HCT116 (cell line): ENCODE measurements at regions not wholly inside any gene's neighbourhood (a gene's known extent, or its start where the extent isn't known, plus 50 kb on each side); places are given as distances from the start of the nearest gene placed in this dataset.

ENCODE experiments used
- ATAC-seq: fragments of 200-7000 bp; cut with Tn5 transposase; 2 replicates; pipeline ENCODE4 v1.9.1; 2020; ENCODE audit warnings: mild to moderate bottlenecking, moderate library complexity
- BruUV-seq: library from RNA; stranded (reverse); fragments of 400-500 nt; replicated peaks from 2 replicates; lab custom pipeline; 2021; lab: Mats Ljungman, UMichigan
- CTCF ChIA-PET: fragments of 300-600 bp; sonication (Branson Sonifier 250); formaldehyde crosslinking; loops from one replicate; lab custom pipeline; 2021; ENCODE audit warnings: antibody characterized with exemption; lab: Charles Lee
- POLR2A ChIA-PET: fragments of 300-600, 350-600 bp; sonication (Branson Sonifier 250); formaldehyde crosslinking; loops from one replicate; lab custom pipeline; 2021; ENCODE audit warnings: antibody characterized with exemption; lab: Charles Lee
- RAD21 ChIA-PET, 2 experiments: fragments of 300-600 bp; sonication (Branson Sonifier 250); formaldehyde crosslinking; loops; one replicate each; lab custom pipeline; 2023; ENCODE audit warnings: low total read pairs in 2 of 2; ENCODE audit not compliant: uncharacterized antibody in 2 of 2, unreplicated experiment in 2 of 2, low non-redundant PET in 1 of 2; lab: Charles Lee
- DNase-seq: peaks from one replicate; pipeline ENCODE4 v3.0.0-alpha.2; 2010; ENCODE audit warnings: low read depth, low spot score
- H2AFZ ChIP-seq: fragments of 200-600 bp; shearing (Covaris generic), sonication (generic); 2 replicates; pipeline ENCODE4 v1.6.1; 2017; ENCODE audit warnings: low read depth, mixed run types, mixed read lengths, antibody characterized with exemption, low read length; ENCODE audit not compliant: poor library complexity, severe bottlenecking
- H3K27ac ChIP-seq: 2 replicates; pipeline ENCODE4 v1.5.1; 2012; ENCODE audit warnings: low read depth, low read length
- H3K27me3 ChIP-seq: fragments of 200-600 bp; sonication (generic); 2 replicates; pipeline ENCODE4 v1.6.1; 2016; ENCODE audit warnings: mixed run types, low read length, mixed read lengths; ENCODE audit not compliant: insufficient read depth
- H3K36me3 ChIP-seq, 2 experiments: fragments of 200-500 bp in 1 of 2; fragments of 200-600 bp in 1 of 2; sonication (Bioruptor generic) in 1 of 2; sonication (generic) in 1 of 2; 2 replicates each; pipeline versions ENCODE4 v1.5.1 to v1.6.1; 2014 to 2016; ENCODE audit warnings: low read length in 2 of 2, inconsistent platforms in 1 of 2, mixed read lengths in 1 of 2, mixed run types in 1 of 2; ENCODE audit not compliant: insufficient read depth in 2 of 2, control insufficient read depth in 1 of 2
- H3K4me1 ChIP-seq, 2 experiments: fragments of 200-600 bp in 1 of 2; sonication (generic) in 1 of 2; 2 replicates each; pipeline versions ENCODE4 v1.5.1 to v1.6.1; 2012 to 2017; ENCODE audit warnings: low read length in 2 of 2, inconsistent platforms in 1 of 2, mild to moderate bottlenecking in 1 of 2, mixed read lengths in 1 of 2, mixed run types in 1 of 2, moderate library complexity in 1 of 2; ENCODE audit not compliant: insufficient read depth in 2 of 2, control insufficient read depth in 1 of 2
- H3K4me2 ChIP-seq: fragments of 200-600 bp; sonication (generic); 2 replicates; pipeline ENCODE4 v1.6.1; 2017; ENCODE audit warnings: mixed run types, low read length, mixed read lengths
- H3K4me3 ChIP-seq, 2 experiments: fragments of 200-600 bp in 1 of 2; sonication (generic) in 1 of 2; replicated peaks in 1 of 2; 2 replicates each; pipeline ENCODE4 v1.5.1; 2011 to 2016; ENCODE audit warnings: low read length in 2 of 2, control low read depth in 1 of 2, low read depth in 1 of 2, mild to moderate bottlenecking in 1 of 2, mixed read lengths in 1 of 2, mixed run types in 1 of 2
- H3K79me2 ChIP-seq: fragments of 200-600 bp; sonication (generic); 2 replicates; pipeline ENCODE4 v1.6.1; 2017; ENCODE audit warnings: mild to moderate bottlenecking, mixed run types, low read length, moderate library complexity, mixed read lengths; ENCODE audit not compliant: insufficient read depth
- H3K9ac ChIP-seq: fragments of 200-600 bp; sonication (generic); 2 replicates; pipeline ENCODE4 v1.6.1; 2016; ENCODE audit warnings: low read length, mixed read lengths
- H3K9me2 ChIP-seq: fragments of 200-600 bp; sonication (generic), shearing (Covaris generic); 2 replicates; pipeline ENCODE4 v1.6.1; 2017; ENCODE audit warnings: mixed run types, mild to moderate bottlenecking, moderate library complexity; ENCODE audit not compliant: insufficient read depth
- H3K9me3 ChIP-seq, 2 experiments: fragments of 200-500 bp in 1 of 2; fragments of 200-600 bp in 1 of 2; sonication (Bioruptor generic) in 1 of 2; sonication (generic) in 1 of 2; 2 replicates each; pipeline ENCODE4 v1.6.1; 2014 to 2017; ENCODE audit warnings: low read length in 2 of 2, mixed read lengths in 2 of 2, inconsistent platforms in 1 of 2, low read depth in 1 of 2, mild to moderate bottlenecking in 1 of 2, mixed run types in 1 of 2, moderate library complexity in 1 of 2; ENCODE audit not compliant: control insufficient read depth in 1 of 2, insufficient read depth in 1 of 2
- H4K20me1 ChIP-seq: fragments of 200-600 bp; sonication (generic), shearing (Covaris generic); 2 replicates; pipeline ENCODE4 v1.6.1; 2017; ENCODE audit warnings: mixed run types, mild to moderate bottlenecking, moderate library complexity; ENCODE audit not compliant: insufficient read depth
- ATF3 ChIP-seq: IDR thresholded peaks from 2 replicates; pipeline ENCODE4 v1.6.1; 2012
- CBX3 ChIP-seq: IDR thresholded peaks from 2 replicates; pipeline ENCODE4 v1.6.1; 2012; ENCODE audit warnings: low read depth
- CTCF ChIP-seq, 3 experiments: fragments of 200-600 bp in 1 of 3; sonication (generic) in 1 of 3; IDR thresholded peaks in 2 of 3; conservative IDR thresholded peaks in 1 of 3; 2 replicates each; pipeline ENCODE4 v1.5.1; 2012 to 2017; ENCODE audit warnings: low read depth in 2 of 3, low read length in 2 of 3, antibody characterized with exemption in 1 of 3, borderline replicate concordance in 1 of 3, control low read depth in 1 of 3, mild to moderate bottlenecking in 1 of 3, mixed read lengths in 1 of 3, mixed run types in 1 of 3, moderate library complexity in 1 of 3; ENCODE audit not compliant: insufficient read depth in 1 of 3
- EGR1 ChIP-seq: IDR thresholded peaks from 2 replicates; pipeline ENCODE4 v1.6.1; 2012; ENCODE audit warnings: low read depth
- ELF1 ChIP-seq: IDR thresholded peaks from 2 replicates; pipeline ENCODE4 v1.6.1; 2012; ENCODE audit warnings: low read depth, borderline replicate concordance
- EZH2 ChIP-seq: fragments of 200-600 bp; sonication (generic); IDR thresholded peaks from 2 replicates; pipeline ENCODE4 v1.6.1; 2017; ENCODE audit warnings: antibody characterized with exemption, mixed run types
- EZH2phosphoT487 ChIP-seq: fragments of 200-600 bp; IDR thresholded peaks from 2 replicates; pipeline ENCODE4 v1.6.1; 2018; ENCODE audit warnings: antibody characterized with exemption, borderline replicate concordance
- FOSL1 ChIP-seq: IDR thresholded peaks from 2 replicates; pipeline ENCODE4 v1.6.1; 2012; ENCODE audit warnings: low read depth
- JUND ChIP-seq: IDR thresholded peaks from 2 replicates; pipeline ENCODE4 v1.6.1; 2012
- MAX ChIP-seq: IDR thresholded peaks from 2 replicates; pipeline ENCODE4 v1.6.1; 2012
- POLR2A ChIP-seq: IDR thresholded peaks from 2 replicates; pipeline ENCODE4 v1.7.0; 2011; ENCODE audit warnings: borderline replicate concordance; ENCODE audit not compliant: insufficient read depth, insufficient read length; ENCODE audit errors: extremely low read depth
- POLR2AphosphoS5 ChIP-seq: IDR thresholded peaks from 2 replicates; pipeline ENCODE4 v1.6.1; 2011; ENCODE audit warnings: mild to moderate bottlenecking, low read depth, low read length, moderate library complexity
- RAD21 ChIP-seq: IDR thresholded peaks from 2 replicates; pipeline ENCODE4 v1.6.1; 2012; ENCODE audit warnings: low read depth, mild to moderate bottlenecking
- REST ChIP-seq: IDR thresholded peaks from 2 replicates; pipeline ENCODE4 v1.6.1; 2012; ENCODE audit warnings: low read depth
- SRF ChIP-seq: IDR thresholded peaks from 2 replicates; pipeline ENCODE4 v1.6.1; 2012; ENCODE audit warnings: low read depth
- YY1 ChIP-seq: IDR thresholded peaks from 2 replicates; pipeline ENCODE4 v1.6.1; 2011; ENCODE audit warnings: low read length, low read depth, moderate library complexity, mild to moderate bottlenecking; ENCODE audit not compliant: insufficient replicate concordance; ENCODE audit errors: extremely low read depth
- ZBTB33 ChIP-seq: IDR thresholded peaks from 2 replicates; pipeline ENCODE4 v1.6.1; 2011; ENCODE audit warnings: mild to moderate bottlenecking, low read length, moderate library complexity; ENCODE audit not compliant: insufficient replicate concordance; ENCODE audit errors: extremely low read depth
- ZNF274 ChIP-seq: fragments of 200-500 bp; sonication (Bioruptor generic); IDR thresholded peaks from 2 replicates; pipeline ENCODE4 v1.6.1; 2014; ENCODE audit warnings: mild to moderate bottlenecking, low read depth, low read length, inconsistent platforms
- intact Hi-C: fragments of 100-400 bp; cut with micrococcal nuclease; formaldehyde crosslinking; loops from 2 replicates; pipeline ENCODE4 v1.10.0; 2022

GRCh38 chr7:3120513-3120912 is 76.8 kb upstream of the CARD11 start:
- DNase-seq (no peak), ATAC-seq (no peak)
- CTCF ChIA-PET, result no interaction called here
- H3K4me1 ChIP-seq, result no peaks in the 10 kb centered on the region
- RAD21 ChIA-PET, result no interaction called here
- no peaks in the 10 kb centered on the region for H4K20me1 ChIP-seq
- no peak overlapping the region for H2AFZ ChIP-seq
- no peak overlapping the region for H3K4me3 ChIP-seq
- H3K27ac ChIP-seq, result no peak overlapping the region
- POLR2A ChIA-PET, result no interaction called here
- TF ChIP-seq JUND (no peak), ELF1 (no peak), ZBTB33 (no peak), POLR2A (no peak), MAX (no peak), POLR2AphosphoS5 (no peak), REST (no peak), CTCF (IDR thresholded peaks at IDR 0.05 in 2 of 3, conservative IDR thresholded peaks at IDR 0.05 in 1 of 3; ENCODE audit: borderline replicate concordance in 1 of 3, insufficient read depth in 1 of 3, low read depth in 2 of 3, low read length in 2 of 3) (no peak), EZH2phosphoT487 (no peak), SRF (no peak), ATF3 (no peak), FOSL1 (no peak), ZNF274 (no peak), EZH2 (no peak), EGR1 (no peak), RAD21 (no peak), YY1 (no peak), CBX3 (no peak)
- no peak overlapping the region for H3K4me2 ChIP-seq
- H3K79me2 ChIP-seq, result no peaks in the 10 kb centered on the region
- intact Hi-C loops, result no loop called here
- H3K9me2 ChIP-seq, result no peaks in the 10 kb centered on the region
- BruUV-seq, result no TSS peak
- H3K36me3 ChIP-seq, result no peaks in the 10 kb centered on the region
- H3K9me3 ChIP-seq, result no peaks in the 10 kb centered on the region
- H3K27me3 ChIP-seq, result peaks cover 22% of the 10 kb centered on the region
- no peak overlapping the region for H3K9ac ChIP-seq
